GM19455 (cell line): ENCODE measurements at regions not wholly inside any gene's neighbourhood (a gene's known extent, or its start where the extent isn't known, plus 50 kb on each side); places are given as distances from the start of the nearest gene placed in this dataset.
"Not testable (repeated sequence)": the region's sequence is repeated elsewhere in the genome, so short reads cannot be mapped to it uniquely, and the experiment has no call there.

ENCODE experiments used
- ATAC-seq: cut with Tn5 transposase; IDR thresholded peaks from one replicate; pipeline ENCODE4 v1.9.1; 2021; ENCODE audit not compliant: unreplicated experiment

GRCh38 chr6:40160826-40161225 lies 226.6 kb upstream of the MOCS1 start:
- no peak for ATAC-seq

DNA sequence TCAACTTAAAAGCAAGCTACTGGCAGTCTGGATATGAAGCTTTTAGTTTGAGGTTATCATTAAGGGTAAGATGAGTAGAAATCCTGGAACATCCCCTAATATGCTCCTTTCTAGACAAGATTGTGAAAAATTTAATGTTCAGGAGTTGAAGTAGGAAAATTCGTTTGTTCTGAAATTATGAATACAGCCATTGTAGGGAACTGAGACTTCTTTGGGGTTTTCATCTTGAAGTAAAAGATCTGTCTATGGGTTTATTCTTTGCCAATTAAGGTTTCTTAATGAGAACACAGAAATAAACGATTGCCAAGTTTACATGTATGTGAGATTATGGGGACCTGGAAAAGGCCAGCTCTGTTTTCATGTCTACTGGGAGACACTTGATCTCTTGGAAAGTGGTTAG lies 225.6 kb upstream of the MOCS1 start:
- no peak for ATAC-seq

- no peak for ATAC-seq
Measured at GRCh38 chr6:40152701-40153436, 218.6 kb upstream of the MOCS1 start.

- no peak for ATAC-seq
Measured at GRCh38 chr6:40152196-40152595, 217.9 kb upstream of the MOCS1 start.

DNA sequence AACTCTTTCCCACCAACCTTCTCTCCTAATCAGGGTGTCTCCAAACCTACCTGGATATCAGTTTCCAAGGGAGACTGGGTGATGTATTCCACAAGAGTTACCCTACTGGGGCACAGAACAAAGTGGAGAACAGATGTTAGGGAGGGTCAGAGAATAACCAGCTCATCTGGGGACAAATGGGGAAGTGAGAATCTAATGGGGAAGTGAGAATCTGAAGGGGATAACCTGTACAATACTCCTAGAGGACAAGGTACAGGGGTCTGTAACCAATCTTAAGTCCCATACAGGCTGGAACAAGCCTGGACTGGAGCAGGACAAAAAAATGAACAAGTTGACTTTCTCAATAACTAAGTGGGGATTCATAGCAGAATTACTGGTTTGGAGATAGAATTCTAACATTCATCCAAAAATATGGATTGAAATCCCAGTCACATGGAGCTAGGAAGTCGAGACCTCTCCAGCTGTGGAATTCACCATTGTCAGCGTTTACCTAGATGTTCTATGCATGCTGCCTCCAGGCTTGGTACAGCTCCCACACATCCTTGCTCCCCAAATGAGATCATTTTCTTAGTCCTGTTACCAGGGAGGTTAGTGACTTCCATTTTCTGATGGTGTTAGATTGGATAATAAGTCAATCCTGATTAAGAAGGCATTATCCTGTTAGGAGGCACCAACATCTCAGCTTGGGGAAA lies 214.8 kb upstream of the MOCS1 start:
- peak; percentile 96 for ATAC-seq

DNA sequence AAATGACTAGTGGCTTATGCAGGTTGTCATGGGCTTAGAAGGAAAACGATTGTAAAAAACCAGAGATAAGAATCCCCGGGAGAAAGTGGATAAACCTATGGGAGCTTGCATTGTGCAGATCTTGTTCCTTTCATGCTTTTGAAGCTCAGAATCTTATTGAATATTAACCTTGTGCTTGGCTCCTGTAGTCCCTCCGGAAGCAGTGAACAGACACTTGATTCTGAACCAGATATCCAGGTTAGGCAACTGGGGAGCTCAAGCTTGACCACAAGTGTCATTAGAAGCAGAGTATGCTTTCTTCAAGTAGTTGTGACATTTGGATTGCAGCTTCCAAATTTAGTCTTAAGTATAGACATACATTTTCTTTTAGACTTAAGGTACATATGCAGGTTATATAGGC lies 212.6 kb upstream of the MOCS1 start:
- ATAC-seq, result no peak

DNA sequence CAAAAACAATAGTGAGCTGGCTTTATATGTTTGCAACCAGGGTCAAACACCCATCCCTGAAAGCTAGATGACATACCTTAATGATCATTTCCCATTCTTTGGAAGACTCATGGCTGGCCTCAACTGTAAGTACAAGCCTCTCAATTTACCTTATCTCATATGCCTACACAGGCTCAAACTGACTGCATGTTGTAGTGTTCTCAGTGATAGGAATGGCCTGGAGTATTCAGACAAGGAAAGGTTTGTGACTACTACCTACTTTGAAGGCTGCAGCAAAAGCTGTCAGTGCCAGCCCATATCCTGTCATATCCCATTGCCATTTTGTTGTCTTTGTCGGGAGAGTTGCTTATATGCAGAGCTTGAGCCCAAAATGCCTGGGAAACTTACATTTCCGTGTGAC lies 205.2 kb upstream of the MOCS1 start:
- no peak for ATAC-seq

DNA sequence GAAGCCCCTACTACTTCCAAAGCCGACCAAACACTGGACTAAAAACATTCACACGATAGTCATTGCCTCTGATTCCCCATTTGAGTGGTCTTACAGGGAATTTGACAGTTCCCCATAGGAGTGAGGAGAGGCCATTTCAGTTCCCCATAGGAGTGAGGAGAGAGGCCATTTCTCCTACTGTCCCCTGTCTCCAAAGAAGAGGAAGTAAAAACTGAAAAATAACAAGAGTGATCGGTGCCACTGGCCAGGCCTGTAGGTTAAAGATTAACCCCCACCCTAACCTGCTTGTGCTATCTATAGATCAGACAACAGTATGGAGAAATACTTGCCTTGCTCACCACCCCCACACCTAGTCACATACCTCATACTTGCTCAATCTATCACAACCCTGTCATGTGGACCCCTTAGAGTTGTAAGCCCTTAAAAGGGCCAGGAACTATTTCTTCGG lies 204.0 kb upstream of the MOCS1 start:
- ATAC-seq, result no peak

GRCh38 chr6:40135491-40136072 lies 201.3 kb upstream of the MOCS1 start:
- no peak for ATAC-seq

DNA sequence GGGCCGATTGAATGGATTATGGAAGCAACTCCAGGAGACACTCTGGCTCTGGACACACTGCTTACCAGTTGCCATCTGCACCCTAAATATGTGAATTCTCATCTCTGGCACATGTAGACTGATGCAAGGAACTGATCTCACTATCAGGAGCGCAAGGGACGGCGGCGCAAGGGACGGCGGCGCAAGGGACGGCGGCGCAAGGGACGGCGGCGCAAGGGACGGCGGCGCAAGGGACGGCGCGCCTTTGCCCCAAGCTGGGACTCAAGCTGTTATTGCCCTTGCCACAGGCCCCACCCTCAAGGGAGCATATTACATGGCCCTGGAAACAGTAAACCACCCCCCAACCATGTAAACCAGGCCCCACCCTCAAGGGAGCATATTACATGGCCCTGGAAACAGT lies 199.7 kb upstream of the MOCS1 start:
- not testable (repeated sequence) for ATAC-seq

- no peak for ATAC-seq
Measured at GRCh38 chr6:40131675-40132074, 197.4 kb upstream of the MOCS1 start.

DNA sequence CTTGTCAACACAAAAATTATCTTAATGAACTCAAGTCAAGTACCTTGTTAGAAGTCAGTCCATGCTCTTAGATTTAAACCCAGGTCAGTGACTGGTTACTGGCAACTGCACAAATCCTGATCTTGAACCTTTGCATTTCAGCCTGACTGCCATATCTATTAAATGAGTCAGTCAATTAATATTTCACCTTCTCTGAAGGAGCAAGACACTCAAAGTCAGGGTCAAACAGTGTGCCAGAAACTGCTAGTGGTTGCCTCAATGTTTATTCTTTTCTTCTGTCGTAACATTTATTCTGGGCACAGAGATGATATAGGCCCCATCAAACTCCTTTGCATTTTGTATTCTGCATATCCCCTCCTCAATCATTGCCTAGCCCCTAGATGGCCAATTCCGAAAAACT lies 193.9 kb upstream of the MOCS1 start:
- no peak for ATAC-seq

DNA sequence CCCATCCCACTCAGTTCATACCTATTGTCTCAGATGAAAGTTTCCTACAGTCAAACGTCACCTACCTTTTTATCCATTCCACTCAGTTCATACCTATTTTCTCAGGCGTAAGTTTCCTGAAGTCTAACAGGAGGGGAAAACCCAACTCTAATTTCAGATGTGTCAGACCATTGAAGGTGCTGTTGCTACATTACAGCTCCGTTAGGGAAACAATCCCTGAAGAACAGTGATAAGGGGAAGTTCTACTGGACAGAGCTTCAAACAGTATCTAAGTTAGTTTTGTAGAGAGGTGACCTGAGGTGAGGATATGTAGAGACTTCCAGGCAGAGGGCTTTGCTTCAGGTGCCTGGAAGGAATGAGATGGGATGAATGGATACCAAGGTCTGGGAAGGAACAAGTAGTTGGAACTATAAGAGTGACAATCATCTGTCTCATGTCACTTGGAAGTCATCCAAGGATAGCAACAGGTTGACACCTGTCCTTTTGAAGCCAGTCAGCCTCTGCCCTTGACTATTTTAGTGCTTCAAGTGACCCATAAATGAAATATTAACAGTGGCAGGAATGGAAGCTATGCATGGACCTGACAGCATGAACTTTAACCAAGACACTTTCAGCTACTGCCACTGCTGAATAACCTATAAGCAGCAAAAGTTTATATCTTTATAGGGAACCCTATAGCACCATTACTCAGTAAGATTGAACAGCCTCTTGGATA lies 191.6 kb upstream of the MOCS1 start:
- ATAC-seq, result no peak

GRCh38 chr6:40124924-40125323 lies 190.7 kb upstream of the MOCS1 start:
- no peak for ATAC-seq

DNA sequence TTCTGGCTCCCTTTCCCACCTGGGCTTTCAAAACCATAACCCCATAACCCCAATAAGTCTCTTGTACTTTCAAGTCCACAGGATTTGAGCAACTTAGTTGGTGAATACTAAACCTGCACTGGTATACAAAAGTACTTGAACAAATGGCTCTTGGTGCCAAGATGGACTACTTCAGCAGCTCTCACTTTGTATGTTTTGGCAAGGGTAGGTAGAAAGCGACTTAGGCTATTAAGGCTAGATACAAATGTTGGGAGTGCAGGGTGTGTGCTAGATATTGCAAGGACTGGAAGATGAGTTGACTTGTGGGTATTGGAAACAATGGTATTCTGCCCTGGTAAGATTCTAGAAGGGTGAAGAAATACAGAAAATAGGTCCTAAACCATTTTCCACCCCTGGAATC lies 182.6 kb upstream of the MOCS1 start:
- no peak for ATAC-seq

DNA sequence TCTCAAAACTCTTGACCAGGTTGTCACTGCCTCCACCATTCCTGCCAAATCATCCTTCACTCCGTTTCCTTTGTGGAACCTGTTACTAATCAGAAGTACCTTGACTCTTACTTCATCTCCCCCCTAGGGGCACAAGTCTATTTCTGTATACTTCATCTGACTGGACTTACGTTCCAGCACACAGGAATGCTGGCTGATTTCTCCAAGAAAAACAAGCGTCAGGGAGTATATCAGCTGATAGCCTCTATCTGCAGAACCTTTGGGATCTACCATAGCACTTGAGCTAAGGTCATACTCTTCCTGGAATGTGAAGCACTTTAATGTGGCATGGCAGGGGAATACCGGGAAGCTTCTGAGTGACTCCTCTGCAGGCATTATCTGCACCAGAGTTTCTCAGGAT lies 178.1 kb upstream of the MOCS1 start:
- no peak for ATAC-seq

DNA sequence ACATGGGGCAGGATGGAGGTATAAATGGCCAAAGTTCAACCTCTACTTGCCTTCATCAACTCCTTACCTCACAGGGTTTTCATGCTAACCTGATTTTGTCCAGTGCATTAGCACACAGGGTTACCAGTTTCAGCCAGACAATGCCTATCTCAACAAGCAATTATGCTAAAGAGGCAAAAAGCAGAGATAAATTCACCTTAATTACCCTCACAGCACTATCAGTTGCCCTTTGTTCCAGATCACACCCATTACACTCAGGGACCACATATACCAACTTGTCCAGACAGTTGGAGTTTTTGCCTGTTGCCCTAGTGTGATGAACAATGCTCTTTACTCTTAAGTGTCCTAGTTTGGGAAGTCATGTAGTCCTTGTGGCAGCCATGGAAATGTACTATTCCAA lies 174.5 kb upstream of the MOCS1 start:
- no peak for ATAC-seq

DNA sequence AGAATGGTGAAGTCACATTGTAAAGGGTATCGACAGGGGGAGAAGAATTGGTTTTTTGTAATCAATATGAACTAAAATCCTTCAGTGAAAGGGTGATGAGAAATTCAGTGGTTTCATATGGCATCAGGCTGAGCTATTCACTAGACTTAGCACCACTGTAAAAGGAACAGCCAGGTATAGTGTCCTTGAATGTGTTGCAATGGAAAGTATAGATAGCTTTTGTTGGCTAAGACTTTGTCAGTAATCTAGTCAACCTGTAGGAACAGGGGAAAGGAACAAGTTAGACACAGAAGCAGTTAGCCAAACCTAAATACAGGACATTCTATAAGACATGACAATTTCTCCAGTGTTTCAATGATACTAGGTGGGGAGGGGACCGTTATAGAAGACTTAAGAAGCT lies 172.6 kb upstream of the MOCS1 start:
- no peak for ATAC-seq

- no peak for ATAC-seq
Measured at GRCh38 chr6:40098774-40099173, 164.5 kb upstream of the MOCS1 start.

- no peak for ATAC-seq
Measured at GRCh38 chr6:40097590-40097989, 163.3 kb upstream of the MOCS1 start.

DNA sequence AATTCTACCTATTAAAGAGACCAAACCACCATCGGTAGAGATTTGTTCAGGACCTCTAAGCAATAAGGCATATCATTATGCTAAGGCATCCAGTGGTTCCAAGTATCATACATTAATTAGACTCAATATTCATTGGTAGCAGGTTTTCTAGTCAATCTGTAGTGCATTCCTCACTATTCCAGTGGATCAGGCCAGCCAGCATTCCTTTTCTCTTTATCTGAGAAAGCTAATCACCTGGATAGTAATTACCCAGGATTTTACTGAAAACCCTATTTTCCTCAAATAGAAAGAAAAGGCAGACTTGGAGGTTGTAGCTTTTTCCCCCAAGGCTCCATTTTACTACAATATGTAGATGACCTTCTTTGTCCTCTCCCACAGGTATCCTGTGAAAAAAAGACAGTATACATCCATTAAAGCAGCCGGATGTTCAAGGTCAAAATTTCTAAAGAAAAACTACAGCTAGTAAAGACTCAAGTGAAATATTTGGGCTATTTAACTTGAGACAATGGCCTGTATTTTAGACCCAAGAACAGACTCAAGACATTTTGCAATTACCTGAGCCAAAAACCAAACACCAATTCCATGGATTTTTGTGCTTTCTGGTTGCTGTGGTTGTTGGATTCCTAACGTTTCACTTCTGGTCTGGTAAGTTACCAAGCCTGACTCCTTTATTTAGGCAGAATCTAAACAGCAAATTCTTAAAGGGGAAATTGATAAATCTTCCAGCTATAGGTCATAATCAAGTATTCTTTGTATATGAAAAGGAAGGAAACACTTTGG lies 149.1 kb upstream of the MOCS1 start:
- ATAC-seq, result no peak
